Stimulated activated CD4-positive, alpha-beta T cell treated with anti-CD3 and anti-CD28 coated beads, Interleukin-12 subunit alpha, Interleukin-12 subunit beta, amount 100 ng/mL, for 4 hours (primary cell): ENCODE measurements at regions not wholly inside any gene's neighbourhood (a gene's known extent, or its start where the extent isn't known, plus 50 kb on each side); places are given as distances from the start of the nearest gene placed in this dataset.
"Not testable (repeated sequence)": the region's sequence is repeated elsewhere in the genome, so short reads cannot be mapped to it uniquely, and the experiment has no call there.

Source experiments
- DNase-seq: peaks from one replicate; pipeline ENCODE4 v3.0.0-alpha.2; 2020

- DNase-seq = not testable (repeated sequence)
Measured at GRCh38 chr7:32762206-32762924, 129.2 kb downstream of the KBTBD2 start.

- DNase-seq = no peak
Measured at GRCh38 chr7:32761451-32762205, 129.9 kb downstream of the KBTBD2 start.

GRCh38 chr7:32760755-32761154 is 130.8 kb downstream of the KBTBD2 start:
- not testable (repeated sequence) for DNase-seq

- not testable (repeated sequence) for DNase-seq
Measured at GRCh38 chr7:32759859-32760258, 131.7 kb downstream of the KBTBD2 start.

- not testable (repeated sequence) for DNase-seq
Measured at GRCh38 chr7:32753872-32754271, 137.7 kb downstream of the KBTBD2 start.

GRCh38 chr7:32748337-32748736 is 143.2 kb downstream of the KBTBD2 start:
- DNase-seq = not testable (repeated sequence)

- DNase-seq = not testable (repeated sequence)
Measured at GRCh38 chr7:32747443-32748148, 144.0 kb downstream of the KBTBD2 start.

GRCh38 chr7:32741853-32742476 is 149.6 kb downstream of the KBTBD2 start:
- not testable (repeated sequence) for DNase-seq

- not testable (repeated sequence) for DNase-seq
Measured at GRCh38 chr7:32739749-32740148, 151.8 kb downstream of the KBTBD2 start.

GRCh38 chr7:32738390-32738789 is 153.2 kb downstream of the KBTBD2 start:
- not testable (repeated sequence) for DNase-seq

- DNase-seq = not testable (repeated sequence)
Measured at GRCh38 chr7:32732767-32733166, 158.8 kb downstream of the KBTBD2 start.

GRCh38 chr7:32729335-32729675 is 162.3 kb downstream of the KBTBD2 start:
- DNase-seq = not testable (repeated sequence)

GRCh38 chr7:32728412-32729334 is 162.9 kb downstream of the KBTBD2 start:
- DNase-seq = peak; percentile 30

- DNase-seq = peak; percentile 40
Measured at GRCh38 chr7:32727483-32728411, 163.8 kb downstream of the KBTBD2 start.

- DNase-seq = not testable (repeated sequence)
Measured at GRCh38 chr7:32722837-32723236, 168.7 kb downstream of the KBTBD2 start.

- DNase-seq = no peak
Measured at GRCh38 chr7:32694182-32694581, 197.4 kb downstream of the KBTBD2 start.

- DNase-seq = not testable (repeated sequence)
Measured at GRCh38 chr7:32691965-32692815, 196.9 kb downstream of the AVL9 start.

- DNase-seq = not testable (repeated sequence)
Measured at GRCh38 chr7:32688092-32688491, 192.8 kb downstream of the AVL9 start.

- DNase-seq = no peak
Measured at GRCh38 chr7:32681174-32681518, 185.9 kb downstream of the AVL9 start.
